ENCODE measurements at regions not wholly inside any gene's neighbourhood (a gene's known extent, or its start where the extent isn't known, plus 50 kb on each side); places are given as distances from the start of the nearest gene placed in this dataset.

DNA sequence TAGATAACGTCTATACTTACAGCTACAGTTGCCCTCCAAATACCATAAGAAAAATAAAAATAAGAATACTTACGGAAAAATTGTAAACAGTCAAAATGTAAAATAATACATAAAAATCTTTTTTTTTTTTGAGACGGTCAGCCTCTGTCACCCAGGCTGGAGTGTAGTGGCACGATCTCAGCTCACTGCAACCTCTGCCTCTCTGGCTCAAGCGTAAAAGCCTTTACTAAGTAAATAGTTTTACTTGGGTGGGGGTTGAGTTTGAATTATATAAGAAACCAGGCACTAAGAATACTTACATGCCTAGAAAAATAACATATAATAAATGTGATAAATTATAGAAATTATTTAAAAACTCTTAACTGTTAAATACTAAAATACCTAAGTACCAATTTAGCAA, 1413.0 kb upstream of the PRR20A start:
- Histone ChIP-seq H3K9ac (replicated peaks in 1 of 4; ENCODE audit: extremely low read depth in 1 of 4, low read depth in 3 of 4, low read length in 3 of 4) (no peak overlapping the region), H2BK15ac (ENCODE audit: low read length) (no peak overlapping the region), H2AFZ (ENCODE audit: low read length) (no peak overlapping the region), H3K56ac (replicated peaks; ENCODE audit: insufficient read length, low read depth, low read length) (no peak overlapping the region), H3K18ac (ENCODE audit: extremely low read depth, low read length) (no peak overlapping the region), H2BK5ac (ENCODE audit: low read depth, low read length) (no peak overlapping the region), H3K4me1 (replicated peaks in 1 of 4; ENCODE audit: control insufficient read depth in 3 of 4, insufficient read depth in 4 of 4, low read length in 3 of 4) (no peaks in the 10 kb centered on the region; a peak in 1 of 7 replicates), H3K36me3 (ENCODE audit: control insufficient read depth in 2 of 4, insufficient read depth in 4 of 4, low read length in 3 of 4) (no peaks in the 10 kb centered on the region), H3K79me2 (ENCODE audit: control insufficient read depth in 1 of 2, insufficient read depth in 2 of 2, low read length in 2 of 2) (no peaks in the 10 kb centered on the region), H3K27ac (ENCODE audit: low read depth, low read length) (no peak overlapping the region), H3K4me2 (ENCODE audit: insufficient read depth in 1 of 2, low read depth in 2 of 2, low read length in 2 of 2) (no peak overlapping the region), H3K79me1 (ENCODE audit: low read depth, low read length) (no peaks in the 10 kb centered on the region), H4K20me1 (replicated peaks in 1 of 2; ENCODE audit: control insufficient read depth in 1 of 2, insufficient read depth in 2 of 2, low read length in 2 of 2) (no peaks in the 10 kb centered on the region), H4K91ac (replicated peaks; ENCODE audit: insufficient read length, low read length) (no peak overlapping the region), H2BK120ac (replicated peaks; ENCODE audit: low read depth, low read length) (no peak overlapping the region), H2BK12ac (ENCODE audit: low read depth, low read length) (no peak overlapping the region), H2BK20ac (ENCODE audit: low read length) (no peak overlapping the region), H3K27me3 (replicated peaks in 1 of 4; ENCODE audit: control insufficient read depth in 3 of 4, extremely low read depth in 1 of 4, insufficient read depth in 3 of 4, low read length in 3 of 4) (no peaks in the 10 kb centered on the region), H3K9me3 (ENCODE audit: insufficient read depth in 2 of 2, low read depth in 1 of 2, low read length in 1 of 2) (no peaks in the 10 kb centered on the region), H3K4ac (replicated peaks; ENCODE audit: insufficient read length, low read depth, low read length) (no peak overlapping the region), H2AK5ac (ENCODE audit: low read depth, low read length) (no peak overlapping the region), H3K23ac (ENCODE audit: insufficient read length) (no peak overlapping the region), H3K23me2 (ENCODE audit: low read depth, low read length) (no peaks in the 10 kb centered on the region), H4K5ac (ENCODE audit: insufficient read length, low read depth, low read length) (no peak overlapping the region), H3K4me3 (ENCODE audit: extremely low read depth in 1 of 4, insufficient read depth in 2 of 4, low read depth in 3 of 4, low read length in 4 of 4) (no peak overlapping the region), H4K8ac (ENCODE audit: extremely low read depth, insufficient read depth, low read length) (no peak overlapping the region), H3K14ac (ENCODE audit: insufficient read length) (no peak overlapping the region)
- DNase-seq (ENCODE audit: low read depth in 1 of 2, low spot score in 2 of 2): no peak
- CTCF ChIA-PET (ENCODE audit: partially characterized antibody): interaction anchor here (0.6 kb wide), 1 partner anchor 10 kb away, joined by 4 read pairs; no protein-coding TSS in a partner anchor
- 80% methylated on average over 5 of the region's 5 CpGs; no CpG with 5 or more reads in 1 of the 2 experiments for WGBS, 2 experiments (ENCODE audit: extremely low coverage in 1 of 2, insufficient coverage in 1 of 2, insufficient read length in 1 of 2, insufficient replicate concordance in 2 of 2, low coverage in 1 of 2, low lambda C conversion rate in 2 of 2, missing lambda C conversion rate in 1 of 2)
- POLR2A ChIA-PET (ENCODE audit: partially characterized antibody): interaction anchor here (1.0 kb wide), 1 partner anchor 157 kb away, joined by 4 read pairs; no protein-coding TSS in a partner anchor
- FAIRE-seq: no peak
- TF ChIP-seq NRF1 (IDR thresholded peaks at IDR 0.05; ENCODE audit: low read depth, low read length) (no peak), MAFK (IDR thresholded peaks at IDR 0.05; ENCODE audit: low read depth, low read length) (no peak), SP4 (IDR thresholded peaks at IDR 0.05; ENCODE audit: low read length) (no peak), SIRT6 (IDR thresholded peaks at IDR 0.05; ENCODE audit: low read length) (no peak), RXRA (IDR thresholded peaks at IDR 0.05; ENCODE audit: insufficient read depth, low read depth, low read length) (no peak), CTBP2 (IDR thresholded peaks at IDR 0.05; ENCODE audit: borderline replicate concordance, insufficient read depth, insufficient read length, low read length) (no peak), KDM4A (IDR thresholded peaks at IDR 0.05; ENCODE audit: low read depth, low read length, severe bottlenecking) (no peak), CBX8 (IDR thresholded peaks at IDR 0.05; ENCODE audit: borderline replicate concordance, low read depth, low read length) (no peak), GABPA (IDR thresholded peaks at IDR 0.05; ENCODE audit: borderline replicate concordance, insufficient read depth, low read length) (no peak), YY1 (IDR thresholded peaks at IDR 0.05; ENCODE audit: low read depth, low read length) (no peak), SUZ12 (IDR thresholded peaks at IDR 0.05; ENCODE audit: low read length) (no peak), SP1 (IDR thresholded peaks at IDR 0.05; ENCODE audit: low read depth, low read length) (no peak)
- TF ChIP-seq, protein P1, sequence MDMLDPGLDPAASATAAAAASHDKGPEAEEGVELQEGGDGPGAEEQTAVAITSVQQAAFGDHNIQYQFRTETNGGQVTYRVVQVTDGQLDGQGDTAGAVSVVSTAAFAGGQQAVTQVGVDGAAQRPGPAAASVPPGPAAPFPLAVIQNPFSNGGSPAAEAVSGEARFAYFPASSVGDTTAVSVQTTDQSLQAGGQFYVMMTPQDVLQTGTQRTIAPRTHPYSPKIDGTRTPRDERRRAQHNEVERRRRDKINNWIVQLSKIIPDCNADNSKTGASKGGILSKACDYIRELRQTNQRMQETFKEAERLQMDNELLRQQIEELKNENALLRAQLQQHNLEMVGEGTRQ (IDR thresholded peaks at IDR 0.05; ENCODE audit: low read length): no peak
- TF ChIP-seq, protein P2, sequence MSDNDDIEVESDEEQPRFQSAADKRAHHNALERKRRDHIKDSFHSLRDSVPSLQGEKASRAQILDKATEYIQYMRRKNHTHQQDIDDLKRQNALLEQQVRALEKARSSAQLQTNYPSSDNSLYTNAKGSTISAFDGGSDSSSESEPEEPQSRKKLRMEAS (IDR thresholded peaks at IDR 0.05): no peak

Measured in H1 (cell line).